CD4-positive, alpha-beta T cell treated with Interleukin-6 for 4 hours (primary cell): ENCODE measurements at regions not wholly inside any gene's neighbourhood (a gene's known extent, or its start where the extent isn't known, plus 50 kb on each side); places are given as distances from the start of the nearest gene placed in this dataset.

Experiments
- DNase-seq: peaks from one replicate; pipeline ENCODE4 v3.0.0-alpha.2; 2020; ENCODE audit warnings: mixed read lengths

GRCh38 chr3:135755330-135756105, 210.0 kb upstream of the PPP2R3A start:
- DNase-seq: no peak

GRCh38 chr3:135756106-135756668, 209.3 kb upstream of the PPP2R3A start:
- DNase-seq: no peak

- no peak for DNase-seq
Observed at GRCh38 chr3:135757421-135757820, 208.1 kb upstream of the PPP2R3A start.

DNA sequence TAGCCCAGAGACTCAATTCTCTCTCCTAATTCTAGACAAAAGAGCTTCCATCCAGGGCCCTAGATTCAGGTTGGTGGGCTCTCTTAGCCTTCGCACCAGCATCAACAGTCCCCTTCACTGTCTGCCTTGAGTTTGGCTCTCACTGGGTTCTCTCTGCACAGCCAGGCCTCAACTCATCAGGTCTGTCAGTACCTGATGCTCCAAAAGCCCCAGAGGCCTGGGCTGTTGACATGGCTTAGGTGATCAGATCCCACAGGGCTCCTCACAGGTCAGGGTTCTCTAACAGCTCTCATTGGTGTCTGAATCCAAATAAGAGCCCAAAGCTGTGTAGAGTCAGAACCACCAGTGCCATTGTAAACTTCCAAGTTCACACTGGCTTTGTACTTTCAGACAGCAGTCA, 206.6 kb upstream of the PPP2R3A start:
- no peak for DNase-seq

GRCh38 chr3:135759651-135760050, 205.9 kb upstream of the PPP2R3A start:
- DNase-seq: no peak

DNA sequence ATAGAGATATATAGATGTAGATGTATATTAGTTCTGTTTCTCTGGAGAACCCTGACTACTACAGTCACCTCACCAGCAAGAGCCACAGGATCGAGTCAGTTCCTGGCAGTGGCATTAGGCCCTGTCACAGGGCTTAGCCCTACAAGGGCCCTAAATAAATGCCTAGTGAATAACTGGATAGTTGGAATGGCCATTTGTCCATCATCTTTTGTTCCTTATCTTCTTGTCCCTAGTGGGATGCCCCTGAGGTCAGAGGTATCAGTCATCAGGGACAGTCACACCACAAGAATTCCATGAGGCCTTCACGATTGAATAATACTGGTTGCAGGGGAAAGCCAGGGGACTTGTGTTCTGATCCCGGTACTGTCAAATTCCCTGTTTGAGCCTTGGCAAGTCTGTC, 204.9 kb upstream of the PPP2R3A start:
- no peak for DNase-seq

- DNase-seq: no peak
Observed at GRCh38 chr3:135762188-135762856, 203.2 kb upstream of the PPP2R3A start.

DNA sequence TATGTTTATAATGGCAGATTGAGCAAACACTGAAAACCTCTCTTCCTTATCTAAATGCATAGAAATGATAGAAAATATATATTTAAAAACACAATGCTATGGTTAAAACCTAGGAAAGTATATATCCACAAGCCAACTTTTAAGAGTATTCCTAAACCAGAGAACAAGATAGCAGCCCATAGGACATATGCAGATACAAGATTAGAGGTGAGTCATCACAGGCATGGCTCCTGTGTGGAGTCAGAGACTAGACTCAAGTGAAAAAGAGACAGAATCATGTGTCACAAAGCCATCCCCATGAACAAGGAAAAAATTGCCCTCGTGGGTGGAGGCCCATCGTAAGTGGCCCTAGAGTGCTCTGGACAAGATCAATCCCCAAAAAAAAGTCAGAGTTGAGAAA, 199.4 kb upstream of the PPP2R3A start:
- no peak for DNase-seq

DNA sequence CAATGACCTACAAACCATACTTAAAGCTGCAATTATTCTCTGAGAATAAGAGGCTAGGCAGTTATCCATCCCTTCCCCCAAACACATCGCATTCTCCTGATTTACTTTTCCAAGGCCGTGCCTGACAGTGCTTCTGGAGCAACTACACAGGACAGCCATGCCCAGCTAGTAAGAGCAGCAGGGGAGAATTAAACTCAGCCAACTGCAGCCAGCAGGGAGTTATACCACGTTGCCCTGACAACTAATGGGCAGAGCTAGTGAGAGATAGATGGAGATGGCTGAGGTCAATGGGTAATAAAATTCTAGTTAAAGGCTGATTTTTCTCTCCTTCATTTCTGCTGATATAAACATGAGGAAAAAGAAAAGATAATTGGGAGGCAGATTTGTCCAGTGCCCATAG, 193.8 kb upstream of the PPP2R3A start:
- DNase-seq: no peak

DNA sequence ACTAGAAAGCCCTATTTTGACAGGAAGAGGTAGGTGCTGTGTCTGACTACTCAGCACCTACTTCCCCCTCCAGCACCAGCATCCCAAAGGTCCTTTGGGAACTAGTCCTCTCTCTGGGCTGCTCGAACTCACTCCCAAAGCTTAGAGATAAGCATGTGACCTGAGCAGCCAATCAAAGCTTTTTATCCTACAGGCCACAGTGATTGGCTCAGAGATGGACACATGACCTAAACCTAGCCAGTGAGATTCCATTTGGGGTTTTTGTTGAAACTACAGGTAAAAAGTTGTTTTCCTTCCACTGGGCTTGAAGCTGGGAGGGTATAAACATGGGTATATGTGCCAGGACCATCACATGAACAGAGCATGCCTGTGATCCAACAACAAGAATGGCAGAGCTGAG, 186.5 kb upstream of the PPP2R3A start:
- DNase-seq: no peak

DNA sequence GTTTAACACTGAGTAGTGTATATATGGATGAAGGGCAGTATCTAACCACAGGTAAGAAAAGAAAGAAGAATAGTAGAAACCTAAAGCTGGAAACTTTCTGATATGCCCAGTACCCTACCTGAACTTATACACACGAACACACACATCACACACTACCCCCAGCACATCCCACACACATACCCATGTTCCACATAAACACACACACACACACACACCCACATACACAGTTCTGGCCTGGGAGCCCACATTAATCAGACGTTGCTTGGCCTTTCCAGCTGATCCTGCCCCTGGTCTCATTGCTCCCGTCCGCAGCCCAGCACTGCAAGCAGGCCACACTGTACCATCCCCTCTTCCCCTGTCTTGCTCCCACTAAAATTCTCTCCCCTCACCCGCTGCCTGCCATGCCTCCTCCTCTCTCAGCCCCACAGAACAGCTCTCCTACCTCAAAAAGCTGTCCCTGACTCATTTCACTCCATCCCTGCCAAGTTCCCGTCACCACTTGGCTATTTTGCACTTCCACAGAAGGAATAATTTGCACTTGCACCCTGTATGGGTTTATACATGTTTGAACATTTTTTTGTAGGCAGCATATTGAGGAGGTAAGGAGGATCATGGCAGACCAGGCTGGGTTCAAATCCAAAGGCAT, 185.8 kb upstream of the PPP2R3A start:
- no peak for DNase-seq

DNA sequence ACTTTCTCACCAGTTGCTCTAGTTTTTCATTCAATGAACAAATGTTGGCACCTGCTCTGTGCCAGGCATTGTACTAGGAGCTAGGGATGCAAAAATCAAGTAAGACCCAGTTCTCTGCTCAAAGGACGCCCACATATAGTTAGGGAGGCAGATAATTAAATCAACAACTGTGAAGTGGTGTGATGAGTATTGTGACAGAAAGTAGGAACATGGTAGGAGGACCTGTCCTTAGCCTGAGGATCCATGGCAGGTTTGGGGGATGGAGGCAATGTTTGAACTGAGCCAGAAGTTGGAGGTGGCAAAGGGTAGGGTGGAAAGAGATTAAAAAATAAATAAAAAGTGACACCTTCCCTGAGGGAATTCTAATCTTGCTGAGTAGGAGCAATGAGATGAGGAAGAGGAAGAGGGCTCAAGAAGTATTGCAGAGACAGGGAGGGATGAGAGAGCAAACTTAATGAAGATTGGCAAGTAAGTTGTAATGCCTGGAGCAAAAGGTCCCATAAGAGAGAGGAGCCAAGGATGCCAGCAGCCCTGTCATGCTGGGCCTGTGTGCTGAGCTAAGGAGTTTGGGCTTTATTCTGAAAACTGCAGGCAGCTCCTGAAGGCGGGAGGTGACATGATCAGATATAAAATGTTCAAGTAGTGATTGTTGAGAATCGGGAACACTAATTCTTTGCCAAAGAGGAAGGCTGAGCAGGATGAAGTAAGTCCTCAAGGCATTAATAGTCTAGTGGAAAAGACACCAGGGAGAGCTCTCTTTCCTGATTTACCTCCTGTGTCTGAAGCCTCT, 184.3 kb upstream of the PPP2R3A start:
- no peak for DNase-seq

GRCh38 chr3:135784557-135784956, 181.0 kb upstream of the PPP2R3A start:
- no peak for DNase-seq

DNA sequence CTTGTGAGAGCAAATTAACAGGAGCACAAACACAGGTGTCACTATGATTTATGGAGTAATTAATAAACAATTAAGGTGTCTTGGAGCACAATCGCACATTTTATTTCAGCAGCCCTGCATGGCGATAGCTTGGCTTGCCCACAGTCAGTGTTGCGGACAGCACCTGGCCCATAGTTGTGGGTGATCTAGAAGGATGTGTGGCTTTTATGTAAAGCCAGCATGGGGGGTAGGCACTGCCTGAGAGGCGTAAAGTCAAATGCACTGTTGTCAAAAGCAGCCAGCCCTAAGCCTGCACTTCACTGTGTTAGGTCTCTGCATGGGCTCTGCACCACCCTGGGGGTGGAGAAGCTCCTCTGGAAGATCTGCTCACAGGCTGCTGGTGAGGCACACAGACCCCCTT, 177.4 kb upstream of the PPP2R3A start:
- DNase-seq: no peak

DNA sequence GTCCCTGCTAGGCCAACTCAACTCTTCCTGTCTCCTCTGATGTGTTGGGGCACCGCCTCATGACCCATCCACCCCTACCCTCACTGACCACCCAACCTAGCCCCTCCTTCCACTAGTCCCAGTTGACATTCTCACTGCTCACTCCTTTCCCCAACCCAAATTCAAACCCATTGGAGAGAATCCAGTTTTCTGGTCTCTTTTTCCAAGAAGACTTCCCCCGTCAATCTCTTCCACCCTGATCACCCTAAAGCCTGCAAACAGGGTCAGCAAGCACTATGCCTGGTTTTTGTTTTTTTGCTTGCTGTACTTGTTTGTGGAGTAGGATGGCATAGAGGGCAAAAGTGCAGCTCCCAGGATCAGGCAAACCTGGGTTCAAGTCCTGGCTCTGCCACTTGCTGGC, 176.6 kb upstream of the PPP2R3A start:
- no peak for DNase-seq

GRCh38 chr3:135792174-135792573, 173.4 kb upstream of the PPP2R3A start:
- DNase-seq: no peak

DNA sequence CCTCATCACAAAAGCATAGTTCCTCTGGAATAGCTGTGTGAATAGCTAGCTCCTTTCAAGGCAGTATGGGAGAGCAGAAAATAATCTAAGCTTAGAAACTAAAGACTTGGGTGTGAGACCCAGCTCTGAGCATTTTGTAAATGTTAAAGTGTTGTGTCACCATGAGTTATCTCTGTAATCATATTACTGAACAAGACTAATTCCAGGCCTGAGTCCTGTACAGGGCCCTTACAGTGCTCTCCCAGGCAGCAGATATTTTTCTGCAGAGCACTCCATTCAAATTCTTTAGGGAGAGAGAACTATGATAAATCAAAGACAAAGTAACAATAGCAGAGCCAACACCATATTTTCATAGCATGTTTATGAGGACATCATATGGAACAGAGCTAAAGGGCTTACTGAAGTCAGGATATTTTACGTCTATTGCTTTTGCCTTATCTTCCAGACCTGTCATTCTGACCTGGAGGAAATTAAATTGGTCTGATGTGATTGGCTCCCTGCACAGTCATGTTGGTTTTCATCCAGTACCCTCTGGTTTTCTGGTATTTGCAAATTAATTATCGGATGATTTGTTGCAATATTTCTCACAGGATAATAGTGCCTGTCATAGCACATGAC, 172.6 kb upstream of the PPP2R3A start:
- DNase-seq: no peak

DNA sequence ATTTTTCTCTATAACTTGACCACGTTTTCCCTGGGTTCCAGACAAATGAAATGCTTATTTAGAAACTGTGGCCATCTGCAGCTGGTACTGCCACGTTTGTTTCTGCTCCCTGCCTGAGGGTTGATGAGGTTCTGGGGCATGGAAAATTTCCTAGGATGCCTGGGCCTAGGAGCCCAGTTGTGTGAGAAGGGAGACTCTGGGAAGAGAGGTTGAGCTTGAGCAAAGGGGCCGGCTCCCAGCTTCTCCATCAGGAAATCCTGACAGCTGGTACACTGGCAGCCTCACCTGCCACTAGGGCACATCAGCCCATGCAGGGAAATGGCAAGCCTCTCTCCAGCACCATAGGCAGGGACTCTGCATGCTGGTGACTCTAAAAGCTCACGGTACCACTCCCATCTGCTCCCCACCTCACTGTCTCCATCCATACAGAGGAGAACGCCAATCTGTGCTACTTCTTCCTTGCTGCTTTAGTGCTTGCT, 165.4 kb upstream of the PPP2R3A start:
- DNase-seq: no peak

DNA sequence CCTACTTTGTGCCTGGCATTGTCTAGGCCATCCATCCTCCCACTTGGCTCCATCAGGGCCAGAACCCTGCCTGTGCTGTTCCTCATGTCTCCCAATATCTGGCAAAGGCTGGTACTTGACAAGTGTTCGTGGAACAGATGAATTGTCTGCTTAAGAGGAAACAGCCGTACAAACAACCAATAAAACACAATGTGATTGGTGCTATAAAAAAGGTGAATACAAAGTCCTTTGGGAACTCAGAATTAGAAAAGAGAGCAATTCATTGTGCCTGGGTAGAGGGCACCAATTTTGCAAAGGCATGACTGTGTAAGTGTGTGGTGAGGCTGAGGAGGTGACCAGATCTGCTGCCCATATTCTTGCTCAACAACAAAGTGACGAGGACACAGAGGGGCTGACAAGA, 164.5 kb upstream of the PPP2R3A start:
- DNase-seq: no peak

DNA sequence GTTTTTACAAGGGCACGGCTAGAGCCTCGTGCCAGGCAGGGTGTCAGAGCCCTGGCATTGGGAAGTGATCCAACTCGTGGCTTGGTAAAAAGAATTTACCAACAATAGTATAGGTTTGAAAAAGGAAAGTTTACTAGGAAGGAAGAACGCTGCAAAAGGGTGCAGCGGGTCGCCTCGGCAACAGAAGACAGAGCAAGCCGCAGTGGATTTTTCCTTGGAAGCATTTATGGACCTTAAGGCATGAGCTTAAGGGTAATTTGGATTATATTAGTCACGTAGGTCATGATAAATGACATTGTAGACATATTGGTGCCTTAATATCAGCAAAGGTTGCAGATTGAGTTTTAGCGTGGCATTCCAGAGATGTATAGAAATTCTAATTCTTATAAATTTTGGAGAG, 163.4 kb upstream of the PPP2R3A start:
- no peak for DNase-seq

DNA sequence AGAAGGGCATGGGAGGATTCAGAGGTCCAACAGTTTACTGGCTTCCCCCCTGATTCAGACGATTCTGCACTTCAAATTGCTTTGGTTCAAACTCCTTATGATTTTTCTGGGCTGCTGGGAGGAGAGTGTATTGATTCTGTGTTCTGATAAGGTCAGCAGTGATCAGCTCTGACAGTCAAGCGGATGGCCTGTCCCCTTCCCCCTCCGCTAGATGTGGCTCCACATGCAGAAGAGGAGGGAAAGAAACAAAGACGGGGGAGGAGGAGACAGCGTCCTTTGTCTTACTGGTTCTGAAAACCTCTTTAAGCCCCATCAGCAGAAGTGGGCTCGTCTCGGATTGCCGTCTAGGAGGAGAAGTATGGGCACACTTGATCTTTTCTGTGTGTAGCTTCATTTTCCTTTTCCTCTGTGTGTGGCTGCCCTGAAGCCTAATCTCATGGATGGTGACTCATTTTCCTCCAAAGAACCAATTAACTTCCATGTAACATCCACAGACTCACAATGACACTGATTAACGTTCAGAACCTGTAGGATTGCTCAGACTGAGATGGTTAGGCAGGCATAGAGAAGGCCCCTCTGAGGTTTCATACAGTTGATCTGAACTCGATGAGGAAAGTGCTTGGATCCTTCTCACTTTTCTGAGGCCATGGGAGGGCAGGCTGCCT, 162.4 kb upstream of the PPP2R3A start:
- no peak for DNase-seq

DNA sequence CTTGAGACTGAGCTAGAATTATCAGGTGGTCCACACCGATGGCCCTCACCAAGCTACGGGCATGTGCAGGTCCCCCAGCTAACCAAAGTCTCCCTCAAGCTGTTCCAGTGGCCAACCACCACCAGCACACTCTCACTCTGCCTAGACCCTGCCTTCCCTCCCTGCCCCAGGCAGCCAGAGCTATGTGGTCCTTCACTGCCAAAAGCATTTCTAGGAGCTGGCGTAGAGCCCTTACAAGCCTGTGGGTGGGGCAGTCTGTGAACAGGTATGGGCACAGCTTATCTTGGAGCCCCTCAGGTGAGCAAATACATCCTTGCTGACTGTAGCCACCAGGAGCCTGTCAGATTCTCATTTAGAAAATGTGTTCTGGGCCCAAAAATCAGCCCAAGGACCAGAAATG, 159.8 kb upstream of the PPP2R3A start:
- no peak for DNase-seq
